GM23338 (cell line): ENCODE measurements at regions not wholly inside any gene's neighbourhood (a gene's known extent, or its start where the extent isn't known, plus 50 kb on each side); places are given as distances from the start of the nearest gene placed in this dataset.

ENCODE experiments used
- ATAC-seq: fragments of 200-7000 bp; cut with Tn5 transposase; 3 replicates; pipeline ENCODE4 v1.9.1; 2020
- DNase-seq: peaks from one replicate; pipeline ENCODE4 v3.0.0-alpha.2; 2015; ENCODE audit warnings: low spot score
- H2AFZ ChIP-seq: fragments of 200-600 bp; sonication (generic); 2 replicates; pipeline ENCODE4 v1.8.0; 2016; ENCODE audit warnings: antibody characterized with exemption, mild to moderate bottlenecking, moderate library complexity
- H3F3A ChIP-seq: fragments of 200-600 bp; sonication (generic); replicated peaks from 2 replicates; pipeline ENCODE4 v1.8.0; 2017; ENCODE audit warnings: antibody characterized with exemption, mixed run types, low read depth
- H3K27ac ChIP-seq: fragments of 200-600 bp; sonication (generic); 2 replicates; pipeline ENCODE4 v1.6.1; 2016; ENCODE audit warnings: low read depth
- H3K27me3 ChIP-seq: fragments of 200-600 bp; sonication (generic); 2 replicates; pipeline ENCODE4 v1.8.0; 2016; ENCODE audit warnings: mild to moderate bottlenecking, mixed run types, moderate library complexity; ENCODE audit not compliant: insufficient read depth
- H3K36me3 ChIP-seq: fragments of 200-600 bp; sonication (generic); 2 replicates; pipeline ENCODE4 v1.8.0; 2016; ENCODE audit warnings: mild to moderate bottlenecking; ENCODE audit not compliant: insufficient read depth
- H3K4me1 ChIP-seq: fragments of 200-600 bp; sonication (generic); 2 replicates; pipeline ENCODE4 v1.8.0; 2016; ENCODE audit warnings: mild to moderate bottlenecking, moderate library complexity; ENCODE audit not compliant: insufficient read depth
- H3K4me2 ChIP-seq: fragments of 200-600 bp; sonication (generic); 2 replicates; pipeline ENCODE4 v1.7.1; 2017; ENCODE audit warnings: mixed run types
- H3K4me3 ChIP-seq: fragments of 200-600 bp; sonication (generic); 2 replicates; pipeline ENCODE4 v1.6.1; 2016; ENCODE audit warnings: mixed run types
- H3K79me2 ChIP-seq: fragments of 200-600 bp; sonication (generic); replicated peaks from 2 replicates; pipeline ENCODE4 v1.8.0; 2017; ENCODE audit warnings: mild to moderate bottlenecking; ENCODE audit not compliant: insufficient read depth
- H3K9me2 ChIP-seq: fragments of 200-600 bp; sonication (generic); 2 replicates; pipeline ENCODE4 v1.8.0; 2017; ENCODE audit not compliant: insufficient read depth
- H4K20me1 ChIP-seq: fragments of 200-600 bp; sonication (generic); replicated peaks from 2 replicates; pipeline ENCODE4 v1.8.0; 2017; ENCODE audit warnings: mild to moderate bottlenecking; ENCODE audit not compliant: insufficient read depth
- H3K27ac Mint-ChIP-seq: 2 replicates; pipeline ENCODE4 v1.8.0; 2020; ENCODE audit warnings: inconsistent platforms, mild to moderate bottlenecking, moderate library complexity, mixed read lengths
- H3K27me3 Mint-ChIP-seq: 3 replicates; pipeline ENCODE4 v1.8.0; 2022; ENCODE audit warnings: low read depth, mild to moderate bottlenecking, moderate library complexity, mixed read lengths, inconsistent platforms; ENCODE audit not compliant: insufficient read depth, poor library complexity
- H3K36me3 Mint-ChIP-seq: 3 replicates; pipeline ENCODE4 v1.8.0; 2021; ENCODE audit warnings: low read depth, mild to moderate bottlenecking, inconsistent platforms, moderate library complexity, mixed read lengths
- H3K4me1 Mint-ChIP-seq: 3 replicates; pipeline ENCODE4 v1.8.0; 2020; ENCODE audit warnings: mild to moderate bottlenecking, inconsistent platforms, mixed read lengths
- H3K4me3 Mint-ChIP-seq: 3 replicates; pipeline ENCODE4 v1.8.0; 2021; ENCODE audit warnings: moderate library complexity, mild to moderate bottlenecking, inconsistent platforms, mixed read lengths
- H3K9me3 Mint-ChIP-seq: 3 replicates; pipeline ENCODE4 v1.8.0; 2020; ENCODE audit warnings: moderate library complexity, mild to moderate bottlenecking, inconsistent platforms, mixed read lengths
- POLR2AphosphoS5 ChIP-seq: IDR thresholded peaks from 2 replicates; pipeline ENCODE4 v1.6.1; 2016; ENCODE audit warnings: antibody characterized with exemption, low read depth
- ZNF114 ChIP-seq: fragments of 250-450 bp; sonication (Bioruptor Pico); IDR thresholded peaks from 2 replicates; pipeline ENCODE4 v1.5.0; 2020; ENCODE audit warnings: mild to moderate bottlenecking, moderate library complexity
- TF ChIP-seq, protein P1 (sequence below): fragments of 250-450 bp; sonication (Bioruptor Pico); IDR thresholded peaks from 2 replicates; pipeline ENCODE4 v1.5.0; 2020; ENCODE audit warnings: mild to moderate bottlenecking, moderate library complexity
- TF ChIP-seq, protein P2 (sequence below), 2 experiments: fragments of 200-600 bp in 1 of 2; sonication (generic) in 1 of 2; conservative IDR thresholded peaks; 2 replicates each; pipeline versions ENCODE4 v1.5.1 to v1.6.1; 2016 to 2017; ENCODE audit warnings: antibody characterized with exemption in 2 of 2, low read depth in 2 of 2, mild to moderate bottlenecking in 2 of 2, moderate library complexity in 1 of 2

DNA sequence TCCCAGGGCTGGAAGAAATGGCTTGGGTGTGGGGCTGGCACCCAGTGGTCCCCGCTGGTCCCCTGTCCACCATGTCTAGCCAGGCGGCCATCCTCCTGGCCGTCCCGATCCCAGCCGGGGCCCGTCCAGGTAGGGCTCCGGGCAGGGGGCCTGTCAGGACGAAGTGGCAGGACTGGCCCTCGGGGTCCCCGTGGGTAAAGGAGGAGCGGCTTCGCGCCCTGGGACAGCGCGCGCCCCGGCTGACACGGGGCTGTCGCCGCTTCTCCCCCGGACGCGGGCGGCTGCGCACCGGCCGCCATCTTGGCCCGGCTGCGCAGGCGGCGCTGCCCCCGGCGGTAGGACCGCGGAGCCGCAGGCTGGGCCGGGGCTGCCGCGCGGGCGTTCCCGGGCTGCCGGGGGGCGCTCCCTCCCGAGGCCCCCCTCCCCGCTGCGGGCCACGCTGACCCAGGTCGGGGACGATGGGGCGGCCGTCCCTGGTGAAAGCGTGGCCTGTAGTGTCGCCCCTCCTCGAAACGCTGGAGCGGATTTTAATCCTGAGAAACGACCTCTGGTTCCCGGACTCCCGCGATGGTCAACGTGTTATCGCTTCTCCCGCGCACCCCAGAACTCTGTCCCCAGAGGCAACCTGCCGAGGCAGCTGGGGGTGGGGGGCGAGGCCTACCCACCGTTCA, 60.4 kb upstream of the BCOR start:
- no peaks in the 10 kb centered on the region; the same call in none of the 2 replicates for H3K79me2 ChIP-seq
- TF ChIP-seq ZNF114: no peak
- TF ChIP-seq, protein P1, sequence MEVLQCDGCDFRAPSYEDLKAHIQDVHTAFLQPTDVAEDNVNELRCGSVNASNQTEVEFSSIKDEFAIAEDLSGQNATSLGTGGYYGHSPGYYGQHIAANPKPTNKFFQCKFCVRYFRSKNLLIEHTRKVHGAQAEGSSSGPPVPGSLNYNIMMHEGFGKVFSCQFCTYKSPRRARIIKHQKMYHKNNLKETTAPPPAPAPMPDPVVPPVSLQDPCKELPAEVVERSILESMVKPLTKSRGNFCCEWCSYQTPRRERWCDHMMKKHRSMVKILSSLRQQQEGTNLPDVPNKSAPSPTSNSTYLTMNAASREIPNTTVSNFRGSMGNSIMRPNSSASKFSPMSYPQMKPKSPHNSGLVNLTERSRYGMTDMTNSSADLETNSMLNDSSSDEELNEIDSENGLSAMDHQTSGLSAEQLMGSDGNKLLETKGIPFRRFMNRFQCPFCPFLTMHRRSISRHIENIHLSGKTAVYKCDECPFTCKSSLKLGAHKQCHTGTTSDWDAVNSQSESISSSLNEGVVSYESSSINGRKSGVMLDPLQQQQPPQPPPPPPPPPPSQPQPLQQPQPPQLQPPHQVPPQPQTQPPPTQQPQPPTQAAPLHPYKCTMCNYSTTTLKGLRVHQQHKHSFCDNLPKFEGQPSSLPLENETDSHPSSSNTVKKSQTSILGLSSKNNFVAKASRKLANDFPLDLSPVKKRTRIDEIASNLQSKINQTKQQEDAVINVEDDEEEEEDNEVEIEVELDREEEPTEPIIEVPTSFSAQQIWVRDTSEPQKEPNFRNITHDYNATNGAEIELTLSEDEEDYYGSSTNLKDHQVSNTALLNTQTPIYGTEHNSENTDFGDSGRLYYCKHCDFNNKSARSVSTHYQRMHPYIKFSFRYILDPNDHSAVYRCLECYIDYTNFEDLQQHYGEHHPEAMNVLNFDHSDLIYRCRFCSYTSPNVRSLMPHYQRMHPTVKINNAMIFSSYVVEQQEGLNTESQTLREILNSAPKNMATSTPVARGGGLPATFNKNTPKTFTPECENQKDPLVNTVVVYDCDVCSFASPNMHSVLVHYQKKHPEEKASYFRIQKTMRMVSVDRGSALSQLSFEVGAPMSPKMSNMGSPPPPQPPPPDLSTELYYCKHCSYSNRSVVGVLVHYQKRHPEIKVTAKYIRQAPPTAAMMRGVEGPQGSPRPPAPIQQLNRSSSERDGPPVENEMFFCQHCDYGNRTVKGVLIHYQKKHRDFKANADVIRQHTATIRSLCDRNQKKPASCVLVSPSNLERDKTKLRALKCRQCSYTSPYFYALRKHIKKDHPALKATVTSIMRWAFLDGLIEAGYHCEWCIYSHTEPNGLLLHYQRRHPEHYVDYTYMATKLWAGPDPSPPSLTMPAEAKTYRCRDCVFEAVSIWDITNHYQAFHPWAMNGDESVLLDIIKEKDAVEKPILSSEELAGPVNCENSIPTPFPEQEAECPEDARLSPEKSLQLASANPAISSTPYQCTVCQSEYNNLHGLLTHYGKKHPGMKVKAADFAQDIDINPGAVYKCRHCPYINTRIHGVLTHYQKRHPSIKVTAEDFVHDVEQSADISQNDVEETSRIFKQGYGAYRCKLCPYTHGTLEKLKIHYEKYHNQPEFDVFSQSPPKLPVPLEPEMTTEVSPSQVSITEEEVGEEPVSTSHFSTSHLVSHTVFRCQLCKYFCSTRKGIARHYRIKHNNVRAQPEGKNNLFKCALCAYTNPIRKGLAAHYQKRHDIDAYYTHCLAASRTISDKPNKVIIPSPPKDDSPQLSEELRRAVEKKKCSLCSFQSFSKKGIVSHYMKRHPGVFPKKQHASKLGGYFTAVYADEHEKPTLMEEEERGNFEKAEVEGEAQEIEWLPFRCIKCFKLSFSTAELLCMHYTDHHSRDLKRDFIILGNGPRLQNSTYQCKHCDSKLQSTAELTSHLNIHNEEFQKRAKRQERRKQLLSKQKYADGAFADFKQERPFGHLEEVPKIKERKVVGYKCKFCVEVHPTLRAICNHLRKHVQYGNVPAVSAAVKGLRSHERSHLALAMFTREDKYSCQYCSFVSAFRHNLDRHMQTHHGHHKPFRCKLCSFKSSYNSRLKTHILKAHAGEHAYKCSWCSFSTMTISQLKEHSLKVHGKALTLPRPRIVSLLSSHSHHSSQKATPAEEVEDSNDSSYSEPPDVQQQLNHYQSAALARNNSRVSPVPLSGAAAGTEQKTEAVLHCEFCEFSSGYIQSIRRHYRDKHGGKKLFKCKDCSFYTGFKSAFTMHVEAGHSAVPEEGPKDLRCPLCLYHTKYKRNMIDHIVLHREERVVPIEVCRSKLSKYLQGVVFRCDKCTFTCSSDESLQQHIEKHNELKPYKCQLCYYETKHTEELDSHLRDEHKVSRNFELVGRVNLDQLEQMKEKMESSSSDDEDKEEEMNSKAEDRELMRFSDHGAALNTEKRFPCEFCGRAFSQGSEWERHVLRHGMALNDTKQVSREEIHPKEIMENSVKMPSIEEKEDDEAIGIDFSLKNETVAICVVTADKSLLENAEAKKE (CRISPR knock-in tag): no peak
- TF ChIP-seq, protein P2, sequence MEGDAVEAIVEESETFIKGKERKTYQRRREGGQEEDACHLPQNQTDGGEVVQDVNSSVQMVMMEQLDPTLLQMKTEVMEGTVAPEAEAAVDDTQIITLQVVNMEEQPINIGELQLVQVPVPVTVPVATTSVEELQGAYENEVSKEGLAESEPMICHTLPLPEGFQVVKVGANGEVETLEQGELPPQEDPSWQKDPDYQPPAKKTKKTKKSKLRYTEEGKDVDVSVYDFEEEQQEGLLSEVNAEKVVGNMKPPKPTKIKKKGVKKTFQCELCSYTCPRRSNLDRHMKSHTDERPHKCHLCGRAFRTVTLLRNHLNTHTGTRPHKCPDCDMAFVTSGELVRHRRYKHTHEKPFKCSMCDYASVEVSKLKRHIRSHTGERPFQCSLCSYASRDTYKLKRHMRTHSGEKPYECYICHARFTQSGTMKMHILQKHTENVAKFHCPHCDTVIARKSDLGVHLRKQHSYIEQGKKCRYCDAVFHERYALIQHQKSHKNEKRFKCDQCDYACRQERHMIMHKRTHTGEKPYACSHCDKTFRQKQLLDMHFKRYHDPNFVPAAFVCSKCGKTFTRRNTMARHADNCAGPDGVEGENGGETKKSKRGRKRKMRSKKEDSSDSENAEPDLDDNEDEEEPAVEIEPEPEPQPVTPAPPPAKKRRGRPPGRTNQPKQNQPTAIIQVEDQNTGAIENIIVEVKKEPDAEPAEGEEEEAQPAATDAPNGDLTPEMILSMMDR (conservative IDR thresholded peaks at IDR 0.05; ENCODE audit: low read depth in 2 of 2): peak in 1 of 2 experiments; percentile 22; a peak in 1 of 4 replicates
- peak; percentile 11; the same call in 1 of the 2 replicates for TF ChIP-seq POLR2AphosphoS5
- H3K36me3 Mint-ChIP-seq: no peaks in the 10 kb centered on the region
- H3K27ac ChIP-seq: peak overlapping the region; percentile 98
- H3K9me2 ChIP-seq: no peaks in the 10 kb centered on the region
- H3K36me3 ChIP-seq: no peaks in the 10 kb centered on the region
- no peaks in the 10 kb centered on the region for H3K9me3 Mint-ChIP-seq
- peak; percentile 21 for ATAC-seq
- DNase-seq: peak; percentile 64
- peak overlapping the region; percentile 62; the same call in 1 of the 2 replicates for H3K27ac Mint-ChIP-seq
- no peaks in the 10 kb centered on the region for H4K20me1 ChIP-seq
- peaks cover 5% of the 10 kb centered on the region; the same call in 1 of the 2 replicates for H3K27me3 ChIP-seq
- peaks cover 6% of the 10 kb centered on the region for H3F3A ChIP-seq
- H3K4me1 ChIP-seq: peaks cover 7% of the 10 kb centered on the region; the same call in 1 of the 2 replicates
- peaks cover 21% of the 10 kb centered on the region for H3K4me1 Mint-ChIP-seq
- H3K4me3 ChIP-seq: peak overlapping the region; percentile 57
- peak overlapping the region; percentile 78 for H3K4me2 ChIP-seq
- H2AFZ ChIP-seq: no peak overlapping the region
- H3K27me3 Mint-ChIP-seq: peaks cover 23% of the 10 kb centered on the region
- H3K4me3 Mint-ChIP-seq: peak overlapping the region; percentile 85
